NCI-H774 (cell line): ENCODE measurements at regions not wholly inside any gene's neighbourhood (a gene's known extent, or its start where the extent isn't known, plus 50 kb on each side); places are given as distances from the start of the nearest gene placed in this dataset.

Experiments
- DNase-seq: peaks from one replicate; lab custom pipeline; 2025; lab: John Stamatoyannopoulos, UW

- DNase-seq, result no peak
Measured at GRCh38 chr6:167515873-167516507, 191.1 kb downstream of the TTLL2 start.

GRCh38 chr6:167517254-167517916 lies 192.5 kb downstream of the TTLL2 start:
- no peak for DNase-seq

- DNase-seq, result no peak
Measured at GRCh38 chr6:167523426-167523825, 198.5 kb downstream of the TTLL2 start.

GRCh38 chr6:167524261-167525111 lies 199.6 kb downstream of the TTLL2 start:
- DNase-seq, result no peak

- no peak for DNase-seq
Measured at GRCh38 chr6:167525774-167526173, 200.9 kb downstream of the TTLL2 start.

GRCh38 chr6:167526465-167527368 lies 201.8 kb downstream of the TTLL2 start:
- no peak for DNase-seq

GRCh38 chr6:167528239-167528638 lies 203.4 kb downstream of the TTLL2 start:
- no peak for DNase-seq

- DNase-seq, result no peak
Measured at GRCh38 chr6:167528976-167529375, 204.1 kb downstream of the TTLL2 start.

- no peak for DNase-seq
Measured at GRCh38 chr6:167529444-167530335, 204.8 kb downstream of the TTLL2 start.

- no peak for DNase-seq
Measured at GRCh38 chr6:167530951-167531350, 206.1 kb downstream of the TTLL2 start.

- DNase-seq, result no peak
Measured at GRCh38 chr6:167532410-167533288, 207.8 kb downstream of the TTLL2 start.

GRCh38 chr6:167533851-167534250 lies 209.0 kb downstream of the TTLL2 start:
- DNase-seq, result no peak

- DNase-seq, result no peak
Measured at GRCh38 chr6:167537816-167538215, 212.9 kb downstream of the TTLL2 start.

GRCh38 chr6:167538746-167539145 lies 213.9 kb downstream of the TTLL2 start:
- DNase-seq, result no peak

- no peak for DNase-seq
Measured at GRCh38 chr6:167540796-167541195, 215.9 kb downstream of the TTLL2 start.

- DNase-seq, result no peak
Measured at GRCh38 chr6:167541544-167541943, 216.7 kb downstream of the TTLL2 start.

- no peak for DNase-seq
Measured at GRCh38 chr6:167543602-167544497, 219.0 kb downstream of the TTLL2 start.

GRCh38 chr6:167546611-167547327 lies 221.9 kb downstream of the TTLL2 start:
- no peak for DNase-seq
